HEK293 (cell line): ENCODE measurements at regions not wholly inside any gene's neighbourhood (a gene's known extent, or its start where the extent isn't known, plus 50 kb on each side); places are given as distances from the start of the nearest gene placed in this dataset.

Experiments used
- CTCF ChIA-PET: fragments of 350-600 bp; formaldehyde crosslinking; extraction: SDS; loops from one replicate; lab custom pipeline; 2021; ENCODE audit warnings: antibody characterized with exemption; lab: Yijun Ruan, JAX
- POLR2A ChIA-PET: fragments of 300-600 bp; formaldehyde crosslinking; extraction: SDS; loops from one replicate; lab custom pipeline; 2020; ENCODE audit warnings: antibody characterized with exemption, inconsistent platforms; lab: Yijun Ruan, JAX
- H3K27ac ChIP-seq: fragments of 200-500 bp; sonication (Bioruptor generic); 2 replicates; pipeline ENCODE4 v1.5.1; 2014; ENCODE audit warnings: low read depth, low read length, control low read depth, inconsistent platforms; ENCODE audit errors: extremely low read depth
- H3K36me3 ChIP-seq, 2 experiments: fragments of 200-500 bp in 1 of 2; sonication (Bioruptor generic) in 1 of 2; 1 replicate in 1 of 2; 2 replicates in 1 of 2; pipeline ENCODE4 v1.5.1; 2014 to 2017; ENCODE audit warnings: inconsistent platforms in 2 of 2, low read length in 2 of 2; ENCODE audit not compliant: control insufficient read depth in 2 of 2, insufficient read depth in 1 of 2
- H3K4me1 ChIP-seq: fragments of 200-500 bp; sonication (Bioruptor generic); 2 replicates; pipeline ENCODE4 v1.5.1; 2014; ENCODE audit warnings: mild to moderate bottlenecking, low read length, inconsistent platforms; ENCODE audit not compliant: control insufficient read depth, insufficient read depth
- H3K4me3 ChIP-seq: 2 replicates; pipeline ENCODE4 v1.5.1; 2011; ENCODE audit warnings: low read depth, mild to moderate bottlenecking, control low read depth, low read length, moderate library complexity
- H3K9me3 ChIP-seq: fragments of 200-500 bp; sonication (Bioruptor generic); 2 replicates; pipeline ENCODE4 v1.5.1; 2014; ENCODE audit warnings: low read depth, low read length, inconsistent platforms; ENCODE audit not compliant: control insufficient read depth, insufficient read depth
- GFI1B ChIP-seq: fragments of 450-650 bp; formaldehyde crosslinking; IDR thresholded peaks from 2 replicates; pipeline ENCODE4 v1.5.1; 2016; ENCODE audit warnings: missing biosample characterization, missing genetic modification characterization
- KLF8 ChIP-seq: fragments of 450-650 bp; formaldehyde crosslinking; IDR thresholded peaks from 2 replicates; pipeline ENCODE4 v1.5.1; 2016; ENCODE audit warnings: missing biosample characterization, missing genetic modification characterization
- PRDM4 ChIP-seq: fragments of 450-650 bp; formaldehyde crosslinking; IDR thresholded peaks from 2 replicates; pipeline ENCODE4 v1.5.1; 2017; ENCODE audit warnings: missing biosample characterization, missing genetic modification characterization
- SP2 ChIP-seq: fragments of 450-650 bp; formaldehyde crosslinking; IDR thresholded peaks from 2 replicates; pipeline ENCODE4 v1.5.1; 2016; ENCODE audit warnings: missing biosample characterization, missing genetic modification characterization
- ZBTB44 ChIP-seq: fragments of 450-650 bp; IDR thresholded peaks from 2 replicates; pipeline ENCODE4 v1.5.1; 2018; ENCODE audit warnings: missing biosample characterization, mild to moderate bottlenecking, missing genetic modification characterization
- ZBTB48 ChIP-seq: fragments of 450-650 bp; formaldehyde crosslinking; IDR thresholded peaks from 2 replicates; pipeline ENCODE4 v1.5.1; 2016; ENCODE audit warnings: missing biosample characterization, missing genetic modification characterization
- ZBTB8A ChIP-seq: fragments of 450-650 bp; formaldehyde crosslinking; IDR thresholded peaks from 2 replicates; pipeline ENCODE4 v1.5.1; 2016; ENCODE audit warnings: missing biosample characterization, missing genetic modification characterization
- ZFP69B ChIP-seq: fragments of 450-650 bp; formaldehyde crosslinking; IDR thresholded peaks from 2 replicates; pipeline ENCODE4 v1.5.1; 2016; ENCODE audit warnings: missing biosample characterization, missing genetic modification characterization
- ZNF10 ChIP-seq: fragments of 450-650 bp; formaldehyde crosslinking; IDR thresholded peaks from 2 replicates; pipeline ENCODE4 v1.5.1; 2017; ENCODE audit warnings: missing biosample characterization, missing genetic modification characterization
- ZNF133 ChIP-seq: fragments of 450-650 bp; formaldehyde crosslinking; IDR thresholded peaks from 2 replicates; pipeline ENCODE4 v1.5.1; 2016; ENCODE audit warnings: missing biosample characterization, missing genetic modification characterization
- ZNF174 ChIP-seq: fragments of 450-650 bp; formaldehyde crosslinking; IDR thresholded peaks from 2 replicates; pipeline ENCODE4 v1.5.0; 2017; ENCODE audit warnings: missing biosample characterization, mild to moderate bottlenecking, missing genetic modification characterization
- ZNF202 ChIP-seq: fragments of 450-650 bp; formaldehyde crosslinking; IDR thresholded peaks from 2 replicates; pipeline ENCODE4 v1.5.1; 2016; ENCODE audit warnings: missing biosample characterization, missing genetic modification characterization, borderline replicate concordance
- ZNF239 ChIP-seq: fragments of 450-650 bp; formaldehyde crosslinking; IDR thresholded peaks from 2 replicates; pipeline ENCODE4 v1.5.1; 2016; ENCODE audit warnings: missing biosample characterization, missing genetic modification characterization
- ZNF248 ChIP-seq: fragments of 450-650 bp; formaldehyde crosslinking; IDR thresholded peaks from 2 replicates; pipeline ENCODE4 v1.5.1; 2017; ENCODE audit warnings: missing biosample characterization, missing genetic modification characterization
- ZNF350 ChIP-seq: fragments of 450-650 bp; formaldehyde crosslinking; IDR thresholded peaks from 2 replicates; pipeline ENCODE4 v1.5.0; 2017; ENCODE audit warnings: missing biosample characterization, mild to moderate bottlenecking, missing genetic modification characterization
- ZNF426 ChIP-seq: fragments of 450-650 bp; formaldehyde crosslinking; IDR thresholded peaks from 2 replicates; pipeline ENCODE4 v1.5.1; 2017; ENCODE audit warnings: missing biosample characterization, missing genetic modification characterization, mild to moderate bottlenecking, inconsistent platforms, moderate library complexity
- ZNF433 ChIP-seq: fragments of 450-650 bp; formaldehyde crosslinking; IDR thresholded peaks from 2 replicates; pipeline ENCODE4 v1.5.1; 2016; ENCODE audit warnings: missing biosample characterization, missing genetic modification characterization, low read depth
- ZNF449 ChIP-seq: fragments of 450-650 bp; formaldehyde crosslinking; IDR thresholded peaks from 2 replicates; pipeline ENCODE4 v1.5.1; 2017; ENCODE audit warnings: missing biosample characterization, mild to moderate bottlenecking, missing genetic modification characterization, moderate library complexity
- ZNF555 ChIP-seq: fragments of 450-650 bp; formaldehyde crosslinking; conservative IDR thresholded peaks from 2 replicates; pipeline ENCODE4 v1.5.1; 2017; ENCODE audit warnings: missing biosample characterization, mild to moderate bottlenecking, missing genetic modification characterization, inconsistent platforms
- ZNF600 ChIP-seq: fragments of 450-650 bp; formaldehyde crosslinking; IDR thresholded peaks from 2 replicates; pipeline ENCODE4 v1.5.1; 2016; ENCODE audit warnings: missing biosample characterization, missing genetic modification characterization
- ZNF610 ChIP-seq: fragments of 450-650 bp; formaldehyde crosslinking; IDR thresholded peaks from 2 replicates; pipeline ENCODE4 v1.5.1; 2016; ENCODE audit warnings: missing biosample characterization, missing genetic modification characterization, borderline replicate concordance
- ZNF792 ChIP-seq: fragments of 450-650 bp; formaldehyde crosslinking; IDR thresholded peaks from 2 replicates; pipeline ENCODE4 v1.5.1; 2016; ENCODE audit warnings: missing biosample characterization, missing genetic modification characterization
- ZXDB ChIP-seq: fragments of 450-650 bp; formaldehyde crosslinking; IDR thresholded peaks from 2 replicates; pipeline ENCODE4 v1.5.1; 2016; ENCODE audit warnings: missing biosample characterization, missing genetic modification characterization
- TF ChIP-seq, protein P1 (sequence below): fragments of 450-650 bp; formaldehyde crosslinking; IDR thresholded peaks from 2 replicates; pipeline ENCODE4 v1.5.1; 2016; ENCODE audit warnings: missing biosample characterization, missing genetic modification characterization
- TF ChIP-seq, protein P2 (sequence below): fragments of 450-650 bp; formaldehyde crosslinking; IDR thresholded peaks from 2 replicates; pipeline ENCODE4 v1.5.1; 2016; ENCODE audit warnings: missing biosample characterization, missing genetic modification characterization, borderline replicate concordance

DNA sequence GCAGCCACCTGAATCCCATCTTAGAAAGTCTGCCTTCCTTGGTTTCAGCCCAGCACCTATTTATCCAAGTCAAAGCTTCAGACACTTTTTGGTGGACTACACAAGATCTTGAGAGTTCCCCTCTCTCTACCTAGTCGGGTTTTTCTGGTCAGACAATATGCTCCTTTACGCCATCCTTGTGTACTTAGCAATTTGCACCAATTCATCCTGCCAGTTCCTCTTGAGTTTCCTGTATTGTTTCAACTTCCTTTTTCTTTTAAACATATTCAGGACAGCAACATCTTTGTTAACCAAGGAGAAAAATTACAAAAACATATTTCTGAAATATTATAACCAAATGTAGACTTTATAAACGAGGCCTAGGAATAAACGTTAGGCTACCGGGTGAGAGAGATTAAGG is 368.2 kb upstream of the CADM1 start:
- Histone ChIP-seq H3K27ac (no peak overlapping the region), H3K36me3 (no peaks in the 10 kb centered on the region), H3K4me1 (no peaks in the 10 kb centered on the region), H3K9me3 (no peaks in the 10 kb centered on the region), H3K4me3 (no peak overlapping the region)
- POLR2A ChIA-PET: no interaction called here
- CTCF ChIA-PET: no interaction called here
- no peak for TF ChIP-seq ZNF239 (tag by site-specific recombination)
- no peak for TF ChIP-seq ZNF202 (tag by site-specific recombination)
- no peak for TF ChIP-seq ZNF426 (tag by site-specific recombination)
- no peak for TF ChIP-seq ZNF600 (tag by site-specific recombination)
- no peak for TF ChIP-seq ZNF174 (tag by site-specific recombination)
- TF ChIP-seq ZFP69B: no peak
- TF ChIP-seq ZBTB44 (tag by site-specific recombination): no peak
- TF ChIP-seq ZNF449: no peak
- TF ChIP-seq ZNF10 (tag by site-specific recombination): no peak
- no peak for TF ChIP-seq ZBTB8A (tag by site-specific recombination)
- TF ChIP-seq, protein P1, sequence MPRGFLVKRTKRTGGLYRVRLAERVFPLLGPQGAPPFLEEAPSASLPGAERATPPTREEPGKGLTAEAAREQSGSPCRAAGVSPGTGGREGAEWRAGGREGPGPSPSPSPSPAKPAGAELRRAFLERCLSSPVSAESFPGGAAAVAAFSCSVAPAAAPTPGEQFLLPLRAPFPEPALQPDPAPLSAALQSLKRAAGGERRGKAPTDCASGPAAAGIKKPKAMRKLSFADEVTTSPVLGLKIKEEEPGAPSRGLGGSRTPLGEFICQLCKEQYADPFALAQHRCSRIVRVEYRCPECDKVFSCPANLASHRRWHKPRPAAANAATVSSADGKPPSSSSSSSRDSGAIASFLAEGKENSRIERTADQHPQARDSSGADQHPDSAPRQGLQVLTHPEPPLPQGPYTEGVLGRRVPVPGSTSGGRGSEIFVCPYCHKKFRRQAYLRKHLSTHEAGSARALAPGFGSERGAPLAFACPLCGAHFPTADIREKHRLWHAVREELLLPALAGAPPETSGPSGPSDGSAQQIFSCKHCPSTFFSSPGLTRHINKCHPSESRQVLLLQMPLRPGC: no peak
- TF ChIP-seq SP2 (tag by site-specific recombination): no peak
- no peak for TF ChIP-seq GFI1B (tag by site-specific recombination)
- TF ChIP-seq ZNF433 (tag by site-specific recombination): no peak
- TF ChIP-seq, protein P2, sequence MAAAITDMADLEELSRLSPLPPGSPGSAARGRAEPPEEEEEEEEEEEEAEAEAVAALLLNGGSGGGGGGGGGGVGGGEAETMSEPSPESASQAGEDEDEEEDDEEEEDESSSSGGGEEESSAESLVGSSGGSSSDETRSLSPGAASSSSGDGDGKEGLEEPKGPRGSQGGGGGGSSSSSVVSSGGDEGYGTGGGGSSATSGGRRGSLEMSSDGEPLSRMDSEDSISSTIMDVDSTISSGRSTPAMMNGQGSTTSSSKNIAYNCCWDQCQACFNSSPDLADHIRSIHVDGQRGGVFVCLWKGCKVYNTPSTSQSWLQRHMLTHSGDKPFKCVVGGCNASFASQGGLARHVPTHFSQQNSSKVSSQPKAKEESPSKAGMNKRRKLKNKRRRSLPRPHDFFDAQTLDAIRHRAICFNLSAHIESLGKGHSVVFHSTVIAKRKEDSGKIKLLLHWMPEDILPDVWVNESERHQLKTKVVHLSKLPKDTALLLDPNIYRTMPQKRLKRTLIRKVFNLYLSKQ (tag by site-specific recombination): no peak
- no peak for TF ChIP-seq KLF8
- no peak for TF ChIP-seq ZNF248 (tag by site-specific recombination)
- TF ChIP-seq ZNF555 (tag by site-specific recombination): no peak
- no peak for TF ChIP-seq ZNF133 (tag by site-specific recombination)
- no peak for TF ChIP-seq ZXDB (tag by site-specific recombination)

GRCh38 chr11:115871161-115871760 is 367.0 kb upstream of the CADM1 start:
- CTCF ChIA-PET: interaction anchor here (1.5 kb wide), 1 partner anchor 119 kb away, joined by 6 read pairs; no protein-coding TSS in a partner anchor
- no peaks in the 10 kb centered on the region for H3K9me3 ChIP-seq
- no peak overlapping the region for H3K27ac ChIP-seq
- no peak overlapping the region for H3K4me3 ChIP-seq
- TF ChIP-seq ZFP69B: no peak
- TF ChIP-seq ZNF610 (tag by site-specific recombination): no peak
- no peak for TF ChIP-seq ZBTB48 (tag by site-specific recombination)
- TF ChIP-seq, protein P1: no peak
- no peak for TF ChIP-seq PRDM4 (tag by site-specific recombination)
- TF ChIP-seq ZNF350 (tag by site-specific recombination): no peak
- TF ChIP-seq ZNF792 (tag by site-specific recombination): no peak
- POLR2A ChIA-PET: no interaction called here
- no peaks in the 10 kb centered on the region for H3K36me3 ChIP-seq
- H3K4me1 ChIP-seq: no peaks in the 10 kb centered on the region
